ENCODE measurements at regions not wholly inside any gene's neighbourhood (a gene's known extent, or its start where the extent isn't known, plus 50 kb on each side); places are given as distances from the start of the nearest gene placed in this dataset.

DNA sequence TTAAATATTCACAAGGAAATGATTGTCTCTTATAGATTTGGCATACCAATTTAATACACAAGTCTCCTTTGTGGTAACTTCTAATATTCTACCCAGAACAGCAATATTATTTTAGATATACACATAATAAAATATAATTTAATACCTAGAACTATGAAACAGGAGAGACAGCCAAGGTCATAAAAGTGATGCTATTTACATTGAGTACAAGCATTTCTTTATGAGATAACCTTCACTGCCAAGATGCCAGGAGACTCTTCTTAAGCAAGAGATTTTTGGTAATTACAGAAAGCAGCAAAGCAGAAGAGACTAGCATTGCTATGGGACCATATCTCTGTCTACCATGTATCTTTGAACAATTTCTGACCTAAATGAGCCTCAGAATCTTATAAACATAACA lies 764.6 kb upstream of the GHITM start:
- TF ChIP-seq RAD21 (IDR thresholded peaks at IDR 0.05; ENCODE audit: low read depth) (no peak), EZH2phosphoT487 (IDR thresholded peaks at IDR 0.05; ENCODE audit: borderline replicate concordance) (no peak), YY1 (IDR thresholded peaks at IDR 0.05; ENCODE audit: extremely low read depth, insufficient replicate concordance, low read depth, low read length) (no peak), SRF (IDR thresholded peaks at IDR 0.05; ENCODE audit: low read depth) (no peak), EZH2 (IDR thresholded peaks at IDR 0.05) (no peak), POLR2AphosphoS5 (IDR thresholded peaks at IDR 0.05; ENCODE audit: low read depth, low read length) (no peak), ZFX (IDR thresholded peaks at IDR 0.05) (no peak), TCF7L2 (IDR thresholded peaks at IDR 0.05; ENCODE audit: borderline replicate concordance, extremely low read depth, insufficient read depth, insufficient read length) (no peak), POLR2A (IDR thresholded peaks at IDR 0.05; ENCODE audit: borderline replicate concordance, extremely low read depth, insufficient read depth, insufficient read length) (no peak)
- TF ChIP-seq, protein P1, sequence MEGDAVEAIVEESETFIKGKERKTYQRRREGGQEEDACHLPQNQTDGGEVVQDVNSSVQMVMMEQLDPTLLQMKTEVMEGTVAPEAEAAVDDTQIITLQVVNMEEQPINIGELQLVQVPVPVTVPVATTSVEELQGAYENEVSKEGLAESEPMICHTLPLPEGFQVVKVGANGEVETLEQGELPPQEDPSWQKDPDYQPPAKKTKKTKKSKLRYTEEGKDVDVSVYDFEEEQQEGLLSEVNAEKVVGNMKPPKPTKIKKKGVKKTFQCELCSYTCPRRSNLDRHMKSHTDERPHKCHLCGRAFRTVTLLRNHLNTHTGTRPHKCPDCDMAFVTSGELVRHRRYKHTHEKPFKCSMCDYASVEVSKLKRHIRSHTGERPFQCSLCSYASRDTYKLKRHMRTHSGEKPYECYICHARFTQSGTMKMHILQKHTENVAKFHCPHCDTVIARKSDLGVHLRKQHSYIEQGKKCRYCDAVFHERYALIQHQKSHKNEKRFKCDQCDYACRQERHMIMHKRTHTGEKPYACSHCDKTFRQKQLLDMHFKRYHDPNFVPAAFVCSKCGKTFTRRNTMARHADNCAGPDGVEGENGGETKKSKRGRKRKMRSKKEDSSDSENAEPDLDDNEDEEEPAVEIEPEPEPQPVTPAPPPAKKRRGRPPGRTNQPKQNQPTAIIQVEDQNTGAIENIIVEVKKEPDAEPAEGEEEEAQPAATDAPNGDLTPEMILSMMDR (IDR thresholded peaks at IDR 0.05 in 2 of 3, conservative IDR thresholded peaks at IDR 0.05 in 1 of 3; ENCODE audit: borderline replicate concordance in 1 of 3, insufficient read depth in 1 of 3, low read depth in 2 of 3, low read length in 2 of 3) = no peak
- TF ChIP-seq, protein P2, sequence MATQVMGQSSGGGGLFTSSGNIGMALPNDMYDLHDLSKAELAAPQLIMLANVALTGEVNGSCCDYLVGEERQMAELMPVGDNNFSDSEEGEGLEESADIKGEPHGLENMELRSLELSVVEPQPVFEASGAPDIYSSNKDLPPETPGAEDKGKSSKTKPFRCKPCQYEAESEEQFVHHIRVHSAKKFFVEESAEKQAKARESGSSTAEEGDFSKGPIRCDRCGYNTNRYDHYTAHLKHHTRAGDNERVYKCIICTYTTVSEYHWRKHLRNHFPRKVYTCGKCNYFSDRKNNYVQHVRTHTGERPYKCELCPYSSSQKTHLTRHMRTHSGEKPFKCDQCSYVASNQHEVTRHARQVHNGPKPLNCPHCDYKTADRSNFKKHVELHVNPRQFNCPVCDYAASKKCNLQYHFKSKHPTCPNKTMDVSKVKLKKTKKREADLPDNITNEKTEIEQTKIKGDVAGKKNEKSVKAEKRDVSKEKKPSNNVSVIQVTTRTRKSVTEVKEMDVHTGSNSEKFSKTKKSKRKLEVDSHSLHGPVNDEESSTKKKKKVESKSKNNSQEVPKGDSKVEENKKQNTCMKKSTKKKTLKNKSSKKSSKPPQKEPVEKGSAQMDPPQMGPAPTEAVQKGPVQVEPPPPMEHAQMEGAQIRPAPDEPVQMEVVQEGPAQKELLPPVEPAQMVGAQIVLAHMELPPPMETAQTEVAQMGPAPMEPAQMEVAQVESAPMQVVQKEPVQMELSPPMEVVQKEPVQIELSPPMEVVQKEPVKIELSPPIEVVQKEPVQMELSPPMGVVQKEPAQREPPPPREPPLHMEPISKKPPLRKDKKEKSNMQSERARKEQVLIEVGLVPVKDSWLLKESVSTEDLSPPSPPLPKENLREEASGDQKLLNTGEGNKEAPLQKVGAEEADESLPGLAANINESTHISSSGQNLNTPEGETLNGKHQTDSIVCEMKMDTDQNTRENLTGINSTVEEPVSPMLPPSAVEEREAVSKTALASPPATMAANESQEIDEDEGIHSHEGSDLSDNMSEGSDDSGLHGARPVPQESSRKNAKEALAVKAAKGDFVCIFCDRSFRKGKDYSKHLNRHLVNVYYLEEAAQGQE (IDR thresholded peaks at IDR 0.05; ENCODE audit: low read depth) = no peak

Measured in HCT116 (cell line).